Hematopoietic multipotent progenitor cell treated with erythropoietin and hydrocortisone succinate and interleukin-3 and kit ligand, for 6 days (in vitro differentiated cells): ENCODE measurements at regions not wholly inside any gene's neighbourhood (a gene's known extent, or its start where the extent isn't known, plus 50 kb on each side); places are given as distances from the start of the nearest gene placed in this dataset.

Experiments used
- DNase-seq: peaks from one replicate; pipeline ENCODE4 v3.0.0-alpha.2; 2015

DNA sequence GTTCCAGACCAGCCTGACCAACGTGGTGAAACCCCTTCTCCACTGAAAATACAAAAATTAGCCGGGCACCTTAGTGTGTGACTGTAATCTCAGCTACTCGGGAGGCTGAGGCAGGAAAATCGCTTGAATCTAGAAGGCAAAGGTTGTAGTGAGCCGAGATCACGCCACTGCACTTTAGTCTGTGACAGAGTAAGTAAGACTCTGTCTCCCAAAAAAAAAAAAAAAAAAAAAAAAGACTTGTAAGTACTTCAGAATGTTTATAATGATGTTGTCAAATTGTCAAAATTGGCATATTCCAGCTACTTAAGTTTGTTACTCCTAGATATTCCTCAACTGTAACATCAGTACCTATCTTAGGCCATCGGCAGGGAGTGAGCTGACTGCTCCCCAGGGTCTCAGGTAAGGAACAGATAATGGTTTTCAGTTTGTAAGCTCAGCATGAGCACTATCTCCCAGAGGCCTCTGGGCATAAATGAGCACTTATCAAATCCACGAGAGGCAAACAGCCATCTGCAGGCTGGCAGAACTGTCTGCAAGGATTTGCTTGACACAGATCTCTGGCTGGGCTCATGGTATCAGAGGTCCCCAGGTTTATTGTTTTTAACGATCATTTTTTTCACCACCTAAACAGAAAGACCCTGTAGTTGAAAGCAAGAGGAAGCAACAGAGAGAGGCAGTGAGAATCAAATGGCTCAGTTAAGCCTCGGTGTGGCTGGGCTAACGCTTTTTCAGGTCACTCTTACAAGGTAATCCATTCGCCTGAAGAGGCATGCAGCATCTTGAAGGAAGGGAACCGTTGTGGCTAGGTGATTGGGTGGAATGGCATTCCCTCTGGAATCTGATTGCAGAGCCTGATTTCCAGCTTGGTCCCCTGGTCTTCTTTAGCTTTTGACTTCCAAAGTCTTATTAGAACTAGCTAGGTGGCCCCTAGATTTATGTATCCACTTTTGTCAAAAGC lies 115.9 kb downstream of the LY86 start:
- DNase-seq, result peak; percentile 97

- DNase-seq, result no peak
Observed at GRCh38 chr6:6705061-6705425, 116.5 kb downstream of the LY86 start.

DNA sequence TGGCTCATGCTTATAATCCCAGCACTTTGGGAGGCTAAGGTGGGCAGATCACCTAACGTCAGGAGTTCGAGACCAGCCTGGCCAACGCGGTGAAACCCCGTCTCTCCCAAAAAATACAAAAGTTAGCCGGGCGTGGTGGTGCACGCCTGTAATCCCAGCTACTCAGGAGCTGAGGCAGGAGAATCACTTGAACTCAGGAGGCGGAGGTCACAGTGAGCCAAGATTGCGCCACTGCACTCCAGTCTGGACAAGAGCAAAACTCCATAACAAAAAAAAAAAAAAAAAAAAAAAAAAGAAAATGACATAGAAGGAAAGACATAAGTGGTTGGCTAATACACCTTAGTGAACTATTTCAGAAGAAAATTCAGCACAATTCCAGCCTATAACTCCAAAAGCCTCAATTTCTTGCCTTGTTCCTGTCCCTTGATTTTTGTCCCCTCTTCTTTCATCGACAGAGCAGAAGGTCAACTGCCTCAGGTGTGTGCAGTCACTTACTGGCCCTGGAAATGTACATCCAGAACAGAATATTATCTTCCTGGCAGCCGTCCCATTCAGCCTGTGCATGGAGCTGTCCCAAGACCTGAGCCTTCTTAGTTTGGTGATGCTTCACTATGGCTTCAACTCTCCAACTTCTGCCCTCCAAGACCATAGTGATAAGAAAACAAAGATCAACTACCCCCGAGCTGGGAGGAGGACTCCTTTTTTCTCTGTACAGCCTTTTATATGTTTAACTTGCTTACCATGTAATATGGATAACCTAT lies 117.6 kb downstream of the LY86 start:
- peak; percentile 67 for DNase-seq

DNA sequence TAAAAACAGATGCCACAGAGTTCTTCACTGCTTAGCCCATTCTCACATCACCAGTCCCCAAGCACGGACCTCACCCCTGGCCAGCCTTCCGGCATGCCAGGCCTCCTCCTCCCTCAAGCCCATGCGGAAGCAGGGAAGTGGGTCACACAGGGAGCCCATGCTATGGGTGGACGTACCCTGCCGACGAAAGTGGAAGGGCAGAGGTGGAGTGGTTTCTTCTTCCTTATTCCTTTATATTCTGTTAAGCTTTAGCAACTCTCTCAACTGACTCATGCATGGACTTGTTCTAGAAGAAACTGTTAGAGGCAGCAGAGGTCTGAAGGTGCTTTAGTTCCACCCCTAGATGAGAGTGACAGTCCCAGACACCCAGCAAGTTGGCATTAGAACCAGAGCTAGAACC lies 118.6 kb downstream of the LY86 start:
- DNase-seq, result no peak

GRCh38 chr6:6709106-6709505 lies 120.6 kb downstream of the LY86 start:
- DNase-seq, result peak; percentile 93

DNA sequence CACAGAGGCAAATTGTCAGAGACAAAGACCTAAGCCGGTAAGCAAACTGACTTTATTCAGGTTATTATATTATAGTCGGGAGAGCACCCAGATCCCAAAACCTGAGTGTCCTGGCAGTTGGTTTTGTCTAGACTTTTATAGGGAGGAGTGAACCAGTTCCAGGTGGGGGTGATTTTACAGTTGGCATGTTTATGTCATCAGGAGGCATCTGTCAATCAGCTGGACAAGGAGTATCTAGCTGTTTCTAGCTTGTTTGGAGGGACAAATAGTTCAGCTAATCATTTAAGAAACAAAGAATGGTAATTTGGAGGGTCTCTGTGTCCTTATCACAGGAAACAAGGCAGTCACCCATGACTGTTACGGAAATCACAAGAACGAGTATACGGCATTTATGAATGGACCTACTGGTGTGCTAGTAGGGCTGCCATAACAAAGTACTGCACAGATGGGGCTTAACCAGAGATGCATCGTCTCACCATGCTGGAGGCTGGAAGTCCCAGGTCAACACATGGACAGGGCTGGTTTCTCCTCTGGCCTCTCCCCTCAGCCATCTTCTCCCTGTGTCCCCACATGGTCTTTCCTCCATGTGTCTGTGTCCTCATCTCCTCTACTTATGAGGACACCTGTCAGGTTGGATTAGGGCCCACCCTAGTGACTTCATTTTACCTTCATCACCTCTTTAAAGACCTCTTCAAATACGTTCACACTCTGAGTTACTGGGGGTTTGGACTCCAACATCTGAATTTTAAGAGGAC lies 122.7 kb downstream of the LY86 start:
- peak; percentile 73 for DNase-seq

GRCh38 chr6:6711832-6712448 lies 123.4 kb downstream of the LY86 start:
- peak; percentile 88 for DNase-seq

GRCh38 chr6:6712449-6713403 lies 124.2 kb downstream of the LY86 start:
- DNase-seq, result peak; percentile 94

DNA sequence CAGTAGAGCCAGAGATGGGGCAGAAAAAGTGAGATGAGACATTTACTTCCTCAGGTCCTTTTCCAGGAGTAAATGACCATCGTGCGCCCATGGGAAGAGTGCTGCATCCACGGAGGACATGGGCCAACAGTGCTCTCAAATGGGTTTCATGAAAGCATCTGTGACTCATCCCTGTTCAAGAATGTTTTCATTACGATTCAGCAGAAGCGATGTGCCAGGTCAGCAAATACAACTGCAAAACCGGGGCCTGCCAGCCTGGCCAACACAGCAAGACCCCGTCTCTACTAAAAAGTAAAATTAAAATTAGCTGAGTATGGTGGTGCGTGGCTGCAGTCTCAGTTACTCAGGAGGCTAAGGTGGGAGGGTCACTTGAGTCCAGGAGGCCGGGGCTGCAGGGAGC lies 125.1 kb downstream of the LY86 start:
- no peak for DNase-seq

- no peak for DNase-seq
Observed at GRCh38 chr6:6714118-6714897, 125.8 kb downstream of the LY86 start.

DNA sequence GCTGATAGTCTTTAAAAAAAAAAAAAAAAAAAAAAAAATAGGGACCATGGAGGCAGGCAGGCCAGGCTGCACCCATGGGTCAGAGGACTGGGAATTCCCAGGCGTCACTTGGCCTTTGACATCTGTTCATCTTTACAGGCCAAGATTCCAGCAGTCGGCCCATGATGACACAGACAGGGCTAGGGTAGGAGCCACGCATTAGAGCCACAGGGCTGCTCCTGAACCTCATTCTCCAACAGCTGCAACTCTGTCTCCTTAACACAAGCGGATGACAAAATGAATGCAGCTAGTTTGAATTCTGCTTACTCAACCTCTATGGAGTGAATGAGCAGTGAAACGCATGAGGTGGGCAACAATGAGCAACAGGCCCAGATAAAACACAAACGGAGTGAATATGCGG lies 126.4 kb downstream of the LY86 start:
- no peak for DNase-seq

DNA sequence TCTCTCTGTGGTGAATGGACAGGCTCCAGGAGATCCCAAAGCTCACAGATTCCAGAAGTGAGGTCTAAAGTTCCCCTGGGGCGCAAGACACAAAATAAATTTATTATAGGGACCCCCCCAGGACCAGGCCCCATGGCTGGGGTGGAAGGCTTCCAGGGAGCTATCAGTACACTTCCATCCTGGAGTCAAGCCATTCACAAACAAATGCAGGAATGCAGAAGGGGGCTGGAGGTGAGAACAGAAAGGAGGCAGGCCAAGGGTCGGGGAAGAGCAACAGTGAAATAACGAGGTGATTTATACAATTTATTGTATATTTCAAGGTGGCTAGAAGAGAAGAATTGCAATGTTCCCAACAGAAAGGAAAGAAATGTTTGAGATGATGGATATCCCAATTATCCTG lies 126.9 kb downstream of the LY86 start:
- DNase-seq, result no peak

GRCh38 chr6:6716998-6717763 lies 128.7 kb downstream of the LY86 start:
- no peak for DNase-seq

GRCh38 chr6:6717953-6718352 lies 129.4 kb downstream of the LY86 start:
- DNase-seq, result no peak

DNA sequence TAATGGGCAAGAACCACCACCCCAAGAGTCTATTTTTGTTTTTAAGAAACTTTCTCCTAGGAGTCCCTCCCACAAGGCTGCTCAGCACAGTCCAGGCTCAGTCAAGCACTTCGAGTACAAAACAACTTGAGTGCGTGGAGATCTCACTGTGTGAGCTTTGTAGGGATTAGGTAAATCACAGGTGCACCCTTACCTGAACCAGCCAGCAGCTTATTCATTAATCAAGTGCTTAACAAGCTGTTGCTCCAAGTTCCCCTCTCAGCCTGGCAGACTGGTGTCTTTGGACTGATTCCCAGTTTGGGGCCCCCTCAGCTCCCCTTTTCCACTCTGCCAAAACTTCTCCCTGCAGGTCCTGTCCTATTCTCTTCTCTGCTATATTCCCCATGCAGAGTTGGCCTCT lies 133.1 kb downstream of the LY86 start:
- DNase-seq, result no peak

DNA sequence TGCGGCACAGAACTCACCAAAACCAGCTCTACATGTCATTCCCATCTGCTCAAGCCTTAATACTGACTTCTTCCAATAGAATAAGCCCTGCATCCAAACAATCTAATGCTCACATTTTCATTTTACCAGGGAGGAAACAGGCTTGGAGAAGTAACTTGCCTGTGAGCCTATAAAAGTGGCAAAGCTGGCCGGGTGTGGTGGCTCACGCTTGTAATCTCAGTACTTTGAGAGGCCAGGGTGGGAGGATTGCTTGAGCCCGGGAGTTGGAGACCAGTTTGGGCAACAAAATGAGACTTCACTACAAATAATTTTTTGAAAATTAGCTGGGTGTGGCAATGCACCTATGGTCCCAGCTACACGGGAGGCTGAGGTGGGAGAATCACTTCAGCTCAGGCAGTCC lies 133.7 kb downstream of the LY86 start:
- no peak for DNase-seq

DNA sequence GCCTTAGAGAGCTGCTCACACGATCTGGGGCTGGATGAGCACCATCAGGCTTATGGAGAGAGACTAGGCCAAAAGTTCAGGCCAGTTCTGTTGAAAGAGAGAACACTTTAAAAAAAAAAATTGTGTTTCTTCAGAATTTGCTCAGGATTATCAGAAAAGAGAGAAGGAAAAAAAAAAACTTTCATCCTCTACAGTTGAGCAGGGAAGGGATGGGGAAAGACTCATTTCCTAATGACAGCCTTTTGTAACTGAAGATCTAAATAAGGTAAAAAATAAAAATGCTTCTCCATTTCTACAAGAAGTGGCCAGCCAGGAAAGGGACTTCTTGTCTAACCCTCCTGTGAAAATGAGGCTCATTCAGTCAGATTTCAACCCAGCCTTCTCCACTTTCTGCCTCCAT lies 134.8 kb downstream of the LY86 start:
- DNase-seq, result peak; percentile 55

DNA sequence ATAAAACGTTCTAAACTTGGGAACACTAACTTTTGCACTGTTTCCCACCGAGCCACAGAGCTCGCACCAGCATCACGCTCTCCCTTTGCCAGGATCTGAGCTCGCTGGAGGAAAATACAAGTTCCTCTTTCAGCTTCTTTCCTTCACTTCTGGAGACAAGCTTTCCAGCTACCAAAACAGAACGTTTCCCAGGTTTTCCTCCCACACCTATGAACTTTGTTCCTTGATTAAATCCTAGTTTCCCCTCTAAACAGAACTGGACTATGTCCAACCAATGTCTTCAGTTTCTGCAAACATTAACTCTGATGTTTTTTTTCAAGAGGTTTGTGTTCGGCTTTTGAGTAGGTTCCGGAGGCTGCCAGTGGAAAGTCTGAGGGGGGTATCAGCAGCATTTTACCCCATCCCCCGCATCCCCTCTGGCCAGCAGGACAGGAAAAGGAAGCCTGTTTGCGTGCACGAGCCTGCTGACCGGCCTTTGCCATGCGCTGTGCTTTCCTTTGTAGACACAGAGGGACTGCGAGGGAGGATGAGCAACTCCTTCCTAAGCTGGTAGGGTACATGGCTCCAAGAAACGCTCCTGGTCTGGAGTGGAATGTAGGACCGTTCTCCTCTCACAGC lies 135.5 kb downstream of the LY86 start:
- DNase-seq, result peak; percentile 60
